IMR-90 (cell line): ENCODE measurements at regions not wholly inside any gene's neighbourhood (a gene's known extent, or its start where the extent isn't known, plus 50 kb on each side); places are given as distances from the start of the nearest gene placed in this dataset.

ENCODE experiments used
- CTCF ChIP-seq: conservative IDR thresholded peaks from 2 replicates; pipeline ENCODE4 v1.5.1; 2012; ENCODE audit warnings: mild to moderate bottlenecking, low read depth, low read length, improper control_type of control experiment
- POLR2A ChIP-seq: IDR thresholded peaks from 2 replicates; pipeline ENCODE4 v1.6.1; 2012; ENCODE audit warnings: mild to moderate bottlenecking, low read depth, low read length
- USF2 ChIP-seq: fragments of 150-350 bp; IDR thresholded peaks from 2 replicates; pipeline ENCODE4 v1.6.1; 2017; ENCODE audit warnings: mild to moderate bottlenecking, antibody characterized with exemption, low read length, low read depth

GRCh38 chr2:6446938-6447608, 418.6 kb downstream of the CMPK2 start:
- no peak for TF ChIP-seq CTCF
- no peak for TF ChIP-seq USF2
- TF ChIP-seq POLR2A: no peak
